Astrocyte (in vitro differentiated cells and primary cell): ENCODE measurements at regions not wholly inside any gene's neighbourhood (a gene's known extent, or its start where the extent isn't known, plus 50 kb on each side); places are given as distances from the start of the nearest gene placed in this dataset.
A peak's percentile ranks its signal among the peaks of the same experiment; 100 is the strongest.

ENCODE experiments used
- DNase-seq: peaks from one replicate; pipeline ENCODE4 v3.0.0-alpha.2; 2010; ENCODE audit warnings: low read depth
- FAIRE-seq: peaks from 2 replicates; lab custom pipeline; 2011; peaks lifted over from hg19 to GRCh38; lab: Jason Lieb, UNC
- H2AFZ ChIP-seq: 2 replicates; pipeline ENCODE4 v1.6.0; 2012; ENCODE audit warnings: low read depth, low read length, inconsistent platforms
- H3K27ac ChIP-seq: 2 replicates; pipeline ENCODE4 v1.5.1; 2011; ENCODE audit warnings: low read depth, low read length, inconsistent platforms
- H3K27me3 ChIP-seq: 2 replicates; pipeline ENCODE4 v1.6.0; 2011; ENCODE audit warnings: low read length, inconsistent platforms; ENCODE audit not compliant: insufficient read depth
- H3K36me3 ChIP-seq: 2 replicates; pipeline ENCODE4 v1.5.1; 2011; ENCODE audit warnings: low read length, inconsistent platforms; ENCODE audit not compliant: insufficient read depth
- H3K4me1 ChIP-seq: 2 replicates; pipeline ENCODE4 v1.5.1; 2011; ENCODE audit warnings: low read length, inconsistent platforms; ENCODE audit not compliant: insufficient read depth
- H3K4me2 ChIP-seq: 2 replicates; pipeline ENCODE4 v1.6.0; 2012; ENCODE audit warnings: low read length, inconsistent platforms
- H3K4me3 ChIP-seq: 2 replicates; pipeline ENCODE4 v1.5.1; 2011; ENCODE audit warnings: low read depth, mild to moderate bottlenecking, low read length, inconsistent platforms; ENCODE audit not compliant: insufficient read depth
- H3K79me2 ChIP-seq: 2 replicates; pipeline ENCODE4 v1.6.0; 2012; ENCODE audit warnings: mild to moderate bottlenecking, low read length, inconsistent platforms; ENCODE audit not compliant: insufficient read depth
- H3K9ac ChIP-seq: 2 replicates; pipeline ENCODE4 v1.6.0; 2012; ENCODE audit warnings: mild to moderate bottlenecking, low read length, inconsistent platforms
- H3K9me3 ChIP-seq: 2 replicates; pipeline ENCODE4 v1.5.1; 2012; ENCODE audit warnings: low read depth, mild to moderate bottlenecking, low read length, inconsistent platforms; ENCODE audit not compliant: insufficient read depth
- H4K20me1 ChIP-seq: 2 replicates; pipeline ENCODE4 v1.6.0; 2012; ENCODE audit warnings: low read length, inconsistent platforms; ENCODE audit not compliant: insufficient read depth
- H3K27ac Mint-ChIP-seq: one replicate; pipeline ENCODE4 v1.8.0; 2021; ENCODE audit warnings: mild to moderate bottlenecking, mixed read lengths; ENCODE audit not compliant: unreplicated experiment
- H3K27me3 Mint-ChIP-seq: one replicate; pipeline ENCODE4 v1.8.0; 2021; ENCODE audit warnings: low read depth, mixed read lengths; ENCODE audit not compliant: unreplicated experiment
- H3K36me3 Mint-ChIP-seq: one replicate; pipeline ENCODE4 v1.8.0; 2021; ENCODE audit warnings: low read depth, mixed read lengths; ENCODE audit not compliant: unreplicated experiment
- H3K4me1 Mint-ChIP-seq: one replicate; pipeline ENCODE4 v1.8.0; 2021; ENCODE audit warnings: low read depth, mixed read lengths; ENCODE audit not compliant: unreplicated experiment
- H3K4me3 Mint-ChIP-seq: one replicate; pipeline ENCODE4 v1.8.0; 2021; ENCODE audit warnings: mild to moderate bottlenecking, moderate library complexity, mixed read lengths; ENCODE audit not compliant: unreplicated experiment
- H3K9me3 Mint-ChIP-seq: one replicate; pipeline ENCODE4 v1.8.0; 2021; ENCODE audit warnings: mild to moderate bottlenecking, mixed read lengths; ENCODE audit not compliant: unreplicated experiment
- CTCF ChIP-seq: IDR thresholded peaks from 2 replicates; pipeline ENCODE4 v1.5.1; 2011; ENCODE audit warnings: low read depth, mild to moderate bottlenecking, inconsistent platforms, low read length, moderate library complexity; ENCODE audit not compliant: insufficient read depth
- EZH2 ChIP-seq: IDR thresholded peaks from 2 replicates; pipeline ENCODE4 v1.6.1; 2012; ENCODE audit warnings: mild to moderate bottlenecking, low read length, inconsistent platforms; ENCODE audit not compliant: insufficient read depth

GRCh38 chr7:124322561-124322960 is 289.7 kb upstream of the TMEM229A start:
- Mint-ChIP-seq H3K4me3 (no peak overlapping the region), H3K27me3 (no peaks in the 10 kb centered on the region), H3K27ac (no peak overlapping the region), H3K36me3 (no peaks in the 10 kb centered on the region), H3K4me1 (no peaks in the 10 kb centered on the region), H3K9me3 (no peaks in the 10 kb centered on the region)
- Histone ChIP-seq H3K4me3 (no peak overlapping the region), H3K9me3 (no peaks in the 10 kb centered on the region), H3K4me1 (no peaks in the 10 kb centered on the region), H3K9ac (no peak overlapping the region), H3K36me3 (no peaks in the 10 kb centered on the region), H3K27me3 (no peaks in the 10 kb centered on the region), H3K79me2 (no peaks in the 10 kb centered on the region), H4K20me1 (no peaks in the 10 kb centered on the region), H3K4me2 (no peak overlapping the region), H3K27ac (no peak overlapping the region), H2AFZ (no peak overlapping the region)
- FAIRE-seq (no peak), DNase-seq (no peak)
- no peak for TF ChIP-seq CTCF
- no peak for TF ChIP-seq EZH2

GRCh38 chr7:124318721-124319450 is 286.0 kb upstream of the TMEM229A start:
- Histone ChIP-seq H3K9ac (no peak overlapping the region), H3K36me3 (no peaks in the 10 kb centered on the region), H2AFZ (no peak overlapping the region), H3K79me2 (no peaks in the 10 kb centered on the region), H3K4me3 (no peak overlapping the region), H3K4me1 (no peaks in the 10 kb centered on the region), H4K20me1 (no peaks in the 10 kb centered on the region), H3K27me3 (no peaks in the 10 kb centered on the region), H3K4me2 (no peak overlapping the region), H3K27ac (no peak overlapping the region), H3K9me3 (no peaks in the 10 kb centered on the region)
- Mint-ChIP-seq H3K4me3 (no peak overlapping the region), H3K27me3 (no peaks in the 10 kb centered on the region), H3K4me1 (no peaks in the 10 kb centered on the region), H3K27ac (no peak overlapping the region), H3K9me3 (no peaks in the 10 kb centered on the region), H3K36me3 (no peaks in the 10 kb centered on the region)
- no peak for DNase-seq
- TF ChIP-seq CTCF (no peak), EZH2 (no peak)
- no peak for FAIRE-seq

- no peaks in the 10 kb centered on the region for H3K27me3 Mint-ChIP-seq
- H3K4me1 Mint-ChIP-seq = peaks cover 3% of the 10 kb centered on the region
- no peak overlapping the region for H3K4me3 ChIP-seq
- no peaks in the 10 kb centered on the region for H3K36me3 Mint-ChIP-seq
- H2AFZ ChIP-seq = no peak overlapping the region
- no peak overlapping the region for H3K4me2 ChIP-seq
- no peak overlapping the region for H3K27ac ChIP-seq
- no peak for TF ChIP-seq EZH2
- TF ChIP-seq CTCF = no peak
- H3K4me1 ChIP-seq = no peaks in the 10 kb centered on the region
- no peak overlapping the region for H3K4me3 Mint-ChIP-seq
- FAIRE-seq (no peak), DNase-seq (no peak)
- no peaks in the 10 kb centered on the region for H3K36me3 ChIP-seq
- H3K9me3 Mint-ChIP-seq = no peaks in the 10 kb centered on the region
- no peaks in the 10 kb centered on the region for H3K79me2 ChIP-seq
- no peaks in the 10 kb centered on the region for H3K9me3 ChIP-seq
- H3K27ac Mint-ChIP-seq = peak overlapping the region; percentile 4
- no peaks in the 10 kb centered on the region for H3K27me3 ChIP-seq
- no peak overlapping the region for H3K9ac ChIP-seq
- no peaks in the 10 kb centered on the region for H4K20me1 ChIP-seq
Measured at GRCh38 chr7:124310934-124311390, 278.1 kb upstream of the TMEM229A start.
